KG1 (cell line): ENCODE measurements at regions not wholly inside any gene's neighbourhood (a gene's known extent, or its start where the extent isn't known, plus 50 kb on each side); places are given as distances from the start of the nearest gene placed in this dataset.

ENCODE experiments used
- DNase-seq: peaks from one replicate; lab custom pipeline; 2025; lab: John Stamatoyannopoulos, UW

- DNase-seq, result no peak
Measured at GRCh38 chr9:89696780-89697179, 92.0 kb downstream of the GADD45G start.

GRCh38 chr9:89697553-89697952 is 92.7 kb downstream of the GADD45G start:
- no peak for DNase-seq

- DNase-seq, result no peak
Measured at GRCh38 chr9:89698411-89699005, 93.7 kb downstream of the GADD45G start.

- no peak for DNase-seq
Measured at GRCh38 chr9:89699646-89700045, 94.8 kb downstream of the GADD45G start.

- DNase-seq, result no peak
Measured at GRCh38 chr9:89701221-89701798, 96.5 kb downstream of the GADD45G start.

- DNase-seq, result no peak
Measured at GRCh38 chr9:89702401-89702800, 97.6 kb downstream of the GADD45G start.

GRCh38 chr9:89705651-89706050 is 100.8 kb downstream of the GADD45G start:
- DNase-seq, result no peak

- DNase-seq, result no peak
Measured at GRCh38 chr9:89706086-89706485, 101.3 kb downstream of the GADD45G start.

- DNase-seq, result no peak
Measured at GRCh38 chr9:89706731-89707191, 101.9 kb downstream of the GADD45G start.

- no peak for DNase-seq
Measured at GRCh38 chr9:89710697-89711096, 105.9 kb downstream of the GADD45G start.

GRCh38 chr9:89711866-89712265 is 107.1 kb downstream of the GADD45G start:
- DNase-seq, result no peak

- no peak for DNase-seq
Measured at GRCh38 chr9:89712283-89712682, 107.5 kb downstream of the GADD45G start.

GRCh38 chr9:89714321-89714720 is 109.5 kb downstream of the GADD45G start:
- no peak for DNase-seq

- no peak for DNase-seq
Measured at GRCh38 chr9:89715318-89715858, 110.6 kb downstream of the GADD45G start.

GRCh38 chr9:89715881-89716280 is 111.1 kb downstream of the GADD45G start:
- DNase-seq, result no peak

- no peak for DNase-seq
Measured at GRCh38 chr9:89716559-89716958, 111.7 kb downstream of the GADD45G start.

- DNase-seq, result no peak
Measured at GRCh38 chr9:89718176-89718575, 113.4 kb downstream of the GADD45G start.

- no peak for DNase-seq
Measured at GRCh38 chr9:89718651-89719050, 113.8 kb downstream of the GADD45G start.

- no peak for DNase-seq
Measured at GRCh38 chr9:89719202-89719601, 114.4 kb downstream of the GADD45G start.

- no peak for DNase-seq
Measured at GRCh38 chr9:89720696-89721175, 115.9 kb downstream of the GADD45G start.

GRCh38 chr9:89721176-89721700 is 116.4 kb downstream of the GADD45G start:
- no peak for DNase-seq

GRCh38 chr9:89721971-89722530 is 117.2 kb downstream of the GADD45G start:
- no peak for DNase-seq

GRCh38 chr9:89722712-89723111 is 117.9 kb downstream of the GADD45G start:
- DNase-seq, result no peak
